Muscle of leg (tissue), 3 donors: ENCODE measurements at regions not wholly inside any gene's neighbourhood (a gene's known extent, or its start where the extent isn't known, plus 50 kb on each side); places are given as distances from the start of the nearest gene placed in this dataset.
A peak's percentile ranks its signal among the peaks of the same experiment; 100 is the strongest.

ENCODE experiments used
- DNase-seq: peaks from one replicate; pipeline ENCODE4 v3.0.0; 2013
- H3K27ac ChIP-seq: one replicate; pipeline ENCODE4 v1.5.1; 2013; ENCODE audit warnings: mild to moderate bottlenecking, low read length, control low read depth
- H3K27me3 ChIP-seq: one replicate; pipeline ENCODE4 v1.6.1; 2013; ENCODE audit warnings: low read length; ENCODE audit not compliant: control insufficient read depth, insufficient read depth
- H3K36me3 ChIP-seq: one replicate; pipeline ENCODE4 v1.6.1; 2013; ENCODE audit warnings: low read length; ENCODE audit not compliant: control insufficient read depth, insufficient read depth
- H3K4me1 ChIP-seq: one replicate; pipeline ENCODE4 v1.6.1; 2013; ENCODE audit warnings: low read length; ENCODE audit not compliant: control insufficient read depth, insufficient read depth
- H3K4me3 ChIP-seq: one replicate; pipeline ENCODE4 v1.5.1; 2013; ENCODE audit warnings: low read length, control low read depth
- H3K9me3 ChIP-seq: replicated peaks from 2 replicates; pipeline ENCODE4 v1.6.1; 2013; ENCODE audit warnings: low read depth, low read length; ENCODE audit not compliant: control insufficient read depth
- WGBS: methylation state at CpG from one replicate; pipeline ENCODE4 v1.1.5; 2013; ENCODE audit warnings: missing lambda C conversion rate; ENCODE audit not compliant: insufficient coverage; 5-methylcytosine and 5-hydroxymethylcytosine counted together

DNA sequence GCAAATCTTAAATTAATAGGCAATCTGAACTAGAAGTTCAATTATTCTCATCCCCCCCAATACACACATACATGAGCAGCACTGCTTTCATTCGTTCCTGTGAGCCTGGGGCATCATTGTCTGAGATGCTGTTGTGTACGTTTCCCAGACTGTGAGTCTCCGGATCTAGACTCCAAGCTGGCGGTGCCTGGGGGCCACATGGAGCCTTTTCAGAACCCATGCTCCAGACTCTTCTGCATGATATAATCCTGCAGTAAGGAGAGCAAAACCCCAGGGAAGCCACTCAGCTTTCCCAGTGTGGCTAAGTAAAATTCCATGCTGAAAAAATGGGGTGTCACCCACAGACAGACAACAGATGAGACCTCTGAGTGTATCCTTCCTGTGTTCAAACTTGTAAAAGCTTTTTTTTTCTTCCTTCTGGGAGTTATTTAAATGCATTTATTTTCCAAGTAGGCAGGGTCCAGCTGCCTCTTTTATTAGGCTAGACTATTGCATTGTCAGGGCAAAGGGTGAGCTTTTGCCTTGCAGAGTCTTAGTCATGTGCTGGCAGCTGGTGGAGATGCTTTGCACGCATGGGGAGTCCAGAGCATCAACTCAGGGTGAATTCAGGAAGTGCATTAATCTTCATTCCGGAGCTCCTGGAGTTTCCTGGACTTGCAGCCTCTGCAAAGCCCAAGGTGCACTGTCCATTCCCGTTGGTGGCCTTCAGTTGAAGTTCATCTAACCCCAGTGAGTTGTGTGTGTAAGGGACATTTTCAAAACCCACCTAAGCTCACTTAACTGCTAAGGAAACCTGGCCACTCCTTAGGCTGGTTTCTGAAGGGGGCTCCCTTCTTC is 185.7 kb upstream of the ADO start:
- DNase-seq = peak; percentile 68
- 50% methylated on average over 2 of the region's 7 CpGs for WGBS
- Histone ChIP-seq H3K27ac (no peak overlapping the region), H3K27me3 (no peaks in the 10 kb centered on the region), H3K9me3 (no peaks in the 10 kb centered on the region), H3K4me1 (peaks cover 3% of the 10 kb centered on the region), H3K4me3 (no peak overlapping the region), H3K36me3 (no peaks in the 10 kb centered on the region)

- H3K4me1 ChIP-seq = peaks cover 3% of the 10 kb centered on the region
- H3K27ac ChIP-seq = no peak overlapping the region
- WGBS = no CpG with 5 or more reads among the region's 2 CpGs
- H3K27me3 ChIP-seq = no peaks in the 10 kb centered on the region
- DNase-seq = no peak
- H3K9me3 ChIP-seq = no peaks in the 10 kb centered on the region
- H3K4me3 ChIP-seq = no peak overlapping the region
- no peaks in the 10 kb centered on the region for H3K36me3 ChIP-seq
These were observed 185.1 kb upstream of the ADO start for GRCh38 chr10:62619413-62619738.

GRCh38 chr10:62620491-62620890 is 184.0 kb upstream of the ADO start:
- DNase-seq = peak; percentile 77
- no peaks in the 10 kb centered on the region for H3K36me3 ChIP-seq
- no peak overlapping the region for H3K4me3 ChIP-seq
- H3K9me3 ChIP-seq = no peaks in the 10 kb centered on the region
- H3K27me3 ChIP-seq = no peaks in the 10 kb centered on the region
- 100% methylated on average over 1 of the region's 2 CpGs for WGBS
- peaks cover 3% of the 10 kb centered on the region for H3K4me1 ChIP-seq
- H3K27ac ChIP-seq = peak overlapping the region; percentile 42

- WGBS = 80% methylated on average over 3 of the region's 7 CpGs
- Histone ChIP-seq H3K9me3 (no peaks in the 10 kb centered on the region), H3K4me3 (no peak overlapping the region), H3K27ac (no peak overlapping the region), H3K27me3 (no peaks in the 10 kb centered on the region), H3K4me1 (peaks cover 3% of the 10 kb centered on the region), H3K36me3 (no peaks in the 10 kb centered on the region)
- no peak for DNase-seq
These were observed 181.3 kb upstream of the ADO start for GRCh38 chr10:62623223-62623622.

DNA sequence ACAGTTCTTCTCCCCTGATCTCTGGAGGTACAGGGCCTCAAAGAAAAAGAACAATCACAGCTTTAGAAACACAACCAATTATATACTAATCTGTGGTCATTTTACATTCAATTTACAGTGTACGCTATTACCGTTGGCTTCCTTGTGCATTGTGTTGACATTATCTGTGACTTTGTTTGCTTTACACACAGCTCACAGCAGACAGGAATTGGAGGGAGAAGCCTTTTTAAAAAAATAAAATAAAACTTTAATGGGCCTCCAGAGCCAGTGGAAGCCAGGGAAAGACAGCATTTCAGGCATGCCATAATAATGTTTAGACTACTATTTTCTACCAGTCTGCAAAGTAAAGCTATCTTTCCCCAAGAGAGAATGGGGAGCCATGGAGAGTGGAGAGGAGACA is 179.0 kb upstream of the ADO start:
- Histone ChIP-seq H3K9me3 (no peaks in the 10 kb centered on the region), H3K36me3 (no peaks in the 10 kb centered on the region), H3K4me1 (no peaks in the 10 kb centered on the region), H3K27ac (no peak overlapping the region), H3K4me3 (no peak overlapping the region), H3K27me3 (no peaks in the 10 kb centered on the region)
- DNase-seq = no peak
- no CpG with 5 or more reads among the region's 2 CpGs for WGBS

GRCh38 chr10:62626079-62626478 is 178.4 kb upstream of the ADO start:
- no peak for DNase-seq
- Histone ChIP-seq H3K27ac (no peak overlapping the region), H3K9me3 (no peaks in the 10 kb centered on the region), H3K4me3 (no peak overlapping the region), H3K36me3 (no peaks in the 10 kb centered on the region), H3K4me1 (no peaks in the 10 kb centered on the region), H3K27me3 (no peaks in the 10 kb centered on the region)
- whole genome bisulfite sequencing = no CpG with 5 or more reads among the region's 3 CpGs

DNA sequence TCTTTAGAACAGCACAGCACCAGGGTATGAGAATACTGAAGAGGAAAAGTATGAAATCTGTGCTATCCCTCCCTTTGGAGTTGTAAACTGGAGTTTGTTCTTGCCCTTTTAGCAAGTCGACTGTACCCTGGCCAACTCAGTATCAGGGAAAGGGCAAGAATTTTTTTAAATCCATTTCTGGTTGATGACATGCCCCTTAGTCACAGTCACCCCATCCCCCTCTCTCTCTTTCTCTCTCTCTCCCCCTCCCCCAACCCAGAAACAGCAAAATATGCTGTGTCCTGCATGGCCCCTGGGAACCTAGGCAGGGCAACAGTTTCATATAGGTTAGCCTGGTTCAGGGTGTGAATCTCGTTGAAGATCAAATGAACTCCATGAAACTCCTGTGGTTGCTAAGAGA is 177.7 kb upstream of the ADO start:
- Histone ChIP-seq H3K9me3 (no peaks in the 10 kb centered on the region), H3K4me3 (no peak overlapping the region), H3K27ac (no peak overlapping the region), H3K27me3 (no peaks in the 10 kb centered on the region), H3K36me3 (no peaks in the 10 kb centered on the region), H3K4me1 (no peaks in the 10 kb centered on the region)
- no peak for DNase-seq
- WGBS = no CpG with 5 or more reads among the region's 2 CpGs

DNA sequence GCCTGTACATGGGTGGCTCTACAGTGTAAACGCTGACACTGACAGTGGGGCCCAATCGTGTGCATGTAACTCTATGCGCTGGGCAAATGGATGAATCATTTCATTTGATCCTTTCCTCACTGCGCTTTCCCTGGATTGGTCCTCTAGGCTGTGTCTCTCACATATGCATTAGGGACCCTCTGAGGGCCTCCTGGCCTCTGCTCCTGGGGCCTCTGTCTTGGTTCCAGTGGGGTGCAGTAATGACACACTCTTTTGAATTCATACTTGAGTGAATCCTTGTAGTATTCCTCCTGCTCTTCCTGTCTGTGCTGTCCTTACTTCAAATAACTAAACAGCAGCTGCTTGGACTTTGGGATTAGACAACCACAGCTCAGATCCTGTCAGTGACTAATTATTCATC is 176.5 kb upstream of the ADO start:
- Histone ChIP-seq H3K36me3 (no peaks in the 10 kb centered on the region), H3K27ac (no peak overlapping the region), H3K4me1 (peaks cover 9% of the 10 kb centered on the region), H3K27me3 (no peaks in the 10 kb centered on the region), H3K4me3 (no peak overlapping the region), H3K9me3 (no peaks in the 10 kb centered on the region)
- no peak for DNase-seq
- 54% methylated on average over 3 of the region's 4 CpGs for WGBS

DNA sequence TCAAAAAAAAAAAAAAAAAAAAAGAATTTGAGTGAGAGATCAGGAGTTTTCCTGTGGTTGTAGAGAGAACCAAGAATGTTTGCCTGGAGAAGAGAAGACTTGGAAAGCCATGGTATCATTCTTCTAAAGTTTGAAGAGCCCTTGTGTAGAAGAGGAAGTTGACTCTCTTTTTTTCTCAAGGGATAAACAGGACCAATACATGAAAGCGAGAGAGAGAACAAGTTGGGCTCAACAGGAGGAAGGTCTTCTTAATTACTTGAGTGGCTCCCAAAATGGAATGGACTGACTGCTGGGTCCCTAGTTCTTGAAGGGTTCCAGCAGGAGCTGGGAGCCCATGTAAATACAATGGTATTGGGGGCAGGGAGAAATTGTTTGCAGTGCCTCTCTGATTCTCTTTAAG is 173.3 kb upstream of the ADO start:
- 60% methylated on average over 1 of the region's 1 CpG for WGBS
- Histone ChIP-seq H3K9me3 (no peaks in the 10 kb centered on the region), H3K4me1 (peaks cover 11% of the 10 kb centered on the region), H3K27ac (no peak overlapping the region), H3K36me3 (no peaks in the 10 kb centered on the region), H3K27me3 (no peaks in the 10 kb centered on the region), H3K4me3 (no peak overlapping the region)
- no peak for DNase-seq

GRCh38 chr10:62632071-62632809 is 172.3 kb upstream of the ADO start:
- Histone ChIP-seq H3K36me3 (no peaks in the 10 kb centered on the region), H3K27ac (peak overlapping the region; percentile 80), H3K27me3 (no peaks in the 10 kb centered on the region), H3K9me3 (no peaks in the 10 kb centered on the region), H3K4me3 (no peak overlapping the region), H3K4me1 (peaks cover 11% of the 10 kb centered on the region)
- peak; percentile 86 for DNase-seq
- WGBS = 78% methylated on average over 4 of the region's 12 CpGs
